Hematopoietic multipotent progenitor cell (in vitro differentiated cells): ENCODE measurements at regions not wholly inside any gene's neighbourhood (a gene's known extent, or its start where the extent isn't known, plus 50 kb on each side); places are given as distances from the start of the nearest gene placed in this dataset.

Experiments
- DNase-seq, 3 donors: peaks; one replicate each; pipeline ENCODE4 v3.0.0-alpha.2; 2011 to 2015; ENCODE audit warnings: low read depth in 2 of 3, low spot score in 2 of 3

- peak in 2 of 3 donors; percentile 76 to 79 for DNase-seq
These were observed 60.1 kb upstream of the MED9 start for GRCh38 chr17:17416400-17417360.

GRCh38 chr17:17417718-17418181, 59.0 kb upstream of the MED9 start:
- DNase-seq, result no peak

GRCh38 chr17:17419166-17419565, 57.6 kb upstream of the MED9 start:
- DNase-seq, result no peak

GRCh38 chr17:17419631-17420030, 57.2 kb upstream of the MED9 start:
- no peak for DNase-seq

- DNase-seq, result no peak
These were observed 56.7 kb upstream of the MED9 start for GRCh38 chr17:17420082-17420481.

GRCh38 chr17:17420561-17421269, 56.1 kb upstream of the MED9 start:
- no peak for DNase-seq

GRCh38 chr17:17421346-17422216, 55.2 kb upstream of the MED9 start:
- DNase-seq, result no peak

- DNase-seq, result no peak
These were observed 54.6 kb upstream of the MED9 start for GRCh38 chr17:17422217-17422610.

GRCh38 chr17:17422641-17423040, 54.2 kb upstream of the MED9 start:
- DNase-seq, result no peak

- no peak for DNase-seq
These were observed 53.1 kb upstream of the MED9 start for GRCh38 chr17:17423656-17424055.

GRCh38 chr17:17424552-17424951, 52.2 kb upstream of the MED9 start:
- DNase-seq, result no peak

GRCh38 chr17:17425005-17425404, 51.8 kb upstream of the MED9 start:
- DNase-seq, result no peak

GRCh38 chr17:17425591-17425990, 51.2 kb upstream of the MED9 start:
- no peak for DNase-seq

- DNase-seq, result no peak
These were observed 50.6 kb upstream of the MED9 start for GRCh38 chr17:17426184-17426583.
